ENCODE measurements at regions not wholly inside any gene's neighbourhood (a gene's known extent, or its start where the extent isn't known, plus 50 kb on each side); places are given as distances from the start of the nearest gene placed in this dataset.

- no peaks in the 10 kb centered on the region for H3K36me3 Mint-ChIP-seq (ENCODE audit: low read depth)
- no peak overlapping the region for H3K27ac Mint-ChIP-seq
- H3K4me1 Mint-ChIP-seq: peaks cover 1% of the 10 kb centered on the region
- peaks cover 5% of the 10 kb centered on the region for H3K27me3 Mint-ChIP-seq (ENCODE audit: low read depth)
- no peak overlapping the region for H3K4me3 Mint-ChIP-seq
- TF ChIP-seq, protein P1, sequence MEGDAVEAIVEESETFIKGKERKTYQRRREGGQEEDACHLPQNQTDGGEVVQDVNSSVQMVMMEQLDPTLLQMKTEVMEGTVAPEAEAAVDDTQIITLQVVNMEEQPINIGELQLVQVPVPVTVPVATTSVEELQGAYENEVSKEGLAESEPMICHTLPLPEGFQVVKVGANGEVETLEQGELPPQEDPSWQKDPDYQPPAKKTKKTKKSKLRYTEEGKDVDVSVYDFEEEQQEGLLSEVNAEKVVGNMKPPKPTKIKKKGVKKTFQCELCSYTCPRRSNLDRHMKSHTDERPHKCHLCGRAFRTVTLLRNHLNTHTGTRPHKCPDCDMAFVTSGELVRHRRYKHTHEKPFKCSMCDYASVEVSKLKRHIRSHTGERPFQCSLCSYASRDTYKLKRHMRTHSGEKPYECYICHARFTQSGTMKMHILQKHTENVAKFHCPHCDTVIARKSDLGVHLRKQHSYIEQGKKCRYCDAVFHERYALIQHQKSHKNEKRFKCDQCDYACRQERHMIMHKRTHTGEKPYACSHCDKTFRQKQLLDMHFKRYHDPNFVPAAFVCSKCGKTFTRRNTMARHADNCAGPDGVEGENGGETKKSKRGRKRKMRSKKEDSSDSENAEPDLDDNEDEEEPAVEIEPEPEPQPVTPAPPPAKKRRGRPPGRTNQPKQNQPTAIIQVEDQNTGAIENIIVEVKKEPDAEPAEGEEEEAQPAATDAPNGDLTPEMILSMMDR (IDR thresholded peaks at IDR 0.05; ENCODE audit: unreplicated experiment in 3 of 3): no peak
- H3K9me3 Mint-ChIP-seq: peaks cover 3% of the 10 kb centered on the region
Observed at GRCh38 chr2:235293061-235293460, 200.8 kb upstream of the AGAP1 start.

- TF ChIP-seq, protein P1 (IDR thresholded peaks at IDR 0.05; ENCODE audit: unreplicated experiment in 3 of 3): no peak
- H3K4me1 Mint-ChIP-seq: peaks cover 4% of the 10 kb centered on the region
- peaks cover 10% of the 10 kb centered on the region for H3K27me3 Mint-ChIP-seq (ENCODE audit: low read depth)
- no peaks in the 10 kb centered on the region for H3K36me3 Mint-ChIP-seq (ENCODE audit: low read depth)
- H3K9me3 Mint-ChIP-seq: peaks cover 3% of the 10 kb centered on the region
- H3K4me3 Mint-ChIP-seq: no peak overlapping the region
- no peak overlapping the region for H3K27ac Mint-ChIP-seq
Observed at GRCh38 chr2:235295831-235296230, 198.0 kb upstream of the AGAP1 start.

DNA sequence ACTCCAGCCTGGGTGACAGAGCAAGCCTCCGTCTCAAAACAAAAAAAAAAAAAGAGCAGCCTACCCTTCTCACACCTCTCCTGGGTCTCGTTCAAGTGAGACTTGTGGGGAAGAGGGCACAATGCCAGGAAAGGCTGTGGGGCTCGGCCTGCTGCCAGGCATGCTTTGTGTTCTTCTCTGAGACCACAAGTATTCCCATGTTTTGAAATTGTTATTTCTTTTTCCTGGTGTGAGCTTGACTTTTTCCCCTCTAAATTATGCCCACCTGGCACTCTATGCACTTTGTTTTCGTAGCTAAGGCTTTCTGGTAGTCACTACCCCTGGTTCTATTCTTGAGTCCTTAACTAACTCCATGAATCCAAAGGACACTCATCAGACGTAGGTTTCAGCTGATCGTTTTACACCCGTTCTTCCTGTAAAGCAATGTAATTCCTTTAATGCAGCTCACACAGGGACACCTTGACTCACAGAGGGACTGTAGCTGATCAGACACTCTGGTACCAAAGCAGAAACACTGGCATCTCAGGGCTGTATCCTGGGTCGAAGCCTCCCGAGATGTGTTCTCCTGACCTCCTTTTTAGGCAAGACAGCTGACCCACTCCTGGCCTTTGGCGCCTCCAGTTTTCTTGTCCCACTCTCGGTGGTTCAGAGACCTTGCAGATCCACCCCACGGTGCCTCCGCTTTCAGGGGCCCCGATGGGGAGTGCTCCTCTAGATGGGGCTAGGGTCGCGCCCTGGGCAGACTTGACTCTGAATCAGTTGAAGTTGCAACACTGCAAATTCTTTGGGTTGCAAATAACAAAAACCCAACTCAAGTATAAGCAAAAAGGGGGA is 193.3 kb upstream of the AGAP1 start:
- Mint-ChIP-seq H3K4me3 (no peak overlapping the region), H3K27me3 (ENCODE audit: low read depth) (peaks cover 12% of the 10 kb centered on the region), H3K4me1 (peaks cover 5% of the 10 kb centered on the region), H3K9me3 (peaks cover 3% of the 10 kb centered on the region), H3K36me3 (ENCODE audit: low read depth) (no peaks in the 10 kb centered on the region), H3K27ac (no peak overlapping the region)
- TF ChIP-seq, protein P1 (IDR thresholded peaks at IDR 0.05; ENCODE audit: unreplicated experiment in 3 of 3): no peak

GRCh38 chr2:235301202-235302076 is 192.4 kb upstream of the AGAP1 start:
- Mint-ChIP-seq H3K27ac (no peak overlapping the region), H3K36me3 (ENCODE audit: low read depth) (no peaks in the 10 kb centered on the region), H3K4me3 (no peak overlapping the region), H3K27me3 (ENCODE audit: low read depth) (peaks cover 12% of the 10 kb centered on the region), H3K9me3 (peaks cover 8% of the 10 kb centered on the region), H3K4me1 (peaks cover 5% of the 10 kb centered on the region)
- TF ChIP-seq, protein P1 (IDR thresholded peaks at IDR 0.05; ENCODE audit: unreplicated experiment in 3 of 3): no peak

GRCh38 chr2:235302263-235302662 is 191.6 kb upstream of the AGAP1 start:
- TF ChIP-seq, protein P1 (IDR thresholded peaks at IDR 0.05; ENCODE audit: unreplicated experiment in 3 of 3): no peak
- H3K27me3 Mint-ChIP-seq (ENCODE audit: low read depth): peaks cover 12% of the 10 kb centered on the region
- no peak overlapping the region for H3K27ac Mint-ChIP-seq
- peaks cover 5% of the 10 kb centered on the region for H3K4me1 Mint-ChIP-seq
- peaks cover 7% of the 10 kb centered on the region for H3K9me3 Mint-ChIP-seq
- H3K4me3 Mint-ChIP-seq: no peak overlapping the region
- no peaks in the 10 kb centered on the region for H3K36me3 Mint-ChIP-seq (ENCODE audit: low read depth)

Measured in nephron (organoid).